Liver (tissue), 7 donors: ENCODE measurements at regions not wholly inside any gene's neighbourhood (a gene's known extent, or its start where the extent isn't known, plus 50 kb on each side); places are given as distances from the start of the nearest gene placed in this dataset.

Experiments used
- DNase-seq: peaks from one replicate; pipeline ENCODE4 v3.0.0-alpha.2; 2017; ENCODE audit warnings: low spot score
- H3K27ac ChIP-seq, 2 donors: one replicate each; pipeline ENCODE4 v1.7.0; 2013; ENCODE audit warnings: inconsistent platforms in 2 of 2, low read length in 2 of 2, control low read depth in 1 of 2, low read depth in 1 of 2, mild to moderate bottlenecking in 1 of 2
- H3K27me3 ChIP-seq, 4 donors: one replicate each; pipeline versions ENCODE4 v1.6.1 to v1.7.0; 2013; ENCODE audit warnings: low read length in 3 of 4, inconsistent platforms in 1 of 4, mild to moderate bottlenecking in 1 of 4, moderate library complexity in 1 of 4; ENCODE audit not compliant: control insufficient read depth in 4 of 4, insufficient read depth in 4 of 4
- H3K36me3 ChIP-seq, 4 donors: one replicate each; pipeline versions ENCODE4 v1.6.1 to v1.7.0; 2013; ENCODE audit warnings: low read length in 3 of 4, mild to moderate bottlenecking in 3 of 4, low read depth in 1 of 4, moderate library complexity in 1 of 4; ENCODE audit not compliant: control insufficient read depth in 4 of 4, insufficient read depth in 3 of 4
- H3K4me1 ChIP-seq, 4 donors: one replicate each; pipeline versions ENCODE4 v1.6.1 to v1.7.0; 2013; ENCODE audit warnings: low read length in 3 of 4, mild to moderate bottlenecking in 3 of 4, moderate library complexity in 1 of 4; ENCODE audit not compliant: control insufficient read depth in 4 of 4, insufficient read depth in 4 of 4
- H3K4me3 ChIP-seq, 3 donors: one replicate each; pipeline versions ENCODE4 v1.6.1 to v1.7.0; 2013; ENCODE audit warnings: low read length in 3 of 3, control low read depth in 1 of 3, low read depth in 1 of 3, mild to moderate bottlenecking in 1 of 3
- H3K9ac ChIP-seq, 2 donors: one replicate each; pipeline ENCODE4 v1.7.0; 2013; ENCODE audit warnings: low read length in 2 of 2, mild to moderate bottlenecking in 2 of 2, moderate library complexity in 2 of 2, control low read depth in 1 of 2, low read depth in 1 of 2
- H3K9me3 ChIP-seq, 4 donors: one replicate each; pipeline versions ENCODE4 v1.6.1 to v1.7.0; 2013; ENCODE audit warnings: low read length in 3 of 4; ENCODE audit not compliant: control insufficient read depth in 4 of 4
- ATF3 ChIP-seq: IDR thresholded peaks from 2 replicates; pipeline ENCODE4 v1.6.1; 2016; ENCODE audit warnings: antibody characterized with exemption
- EGR1 ChIP-seq, 2 donors: IDR thresholded peaks; 2 replicates each; pipeline ENCODE4 v1.6.1; 2016 to 2018; ENCODE audit warnings: antibody characterized with exemption in 2 of 2, low read depth in 2 of 2
- FOXA1 ChIP-seq: IDR thresholded peaks from 2 replicates; pipeline ENCODE4 v1.6.1; 2016; ENCODE audit warnings: antibody characterized with exemption
- FOXA2 ChIP-seq: IDR thresholded peaks from 2 replicates; pipeline ENCODE4 v1.6.1; 2016; ENCODE audit warnings: antibody characterized with exemption
- GABPA ChIP-seq, 2 donors: IDR thresholded peaks in 1 of 2; conservative IDR thresholded peaks in 1 of 2; 2 replicates each; pipeline ENCODE4 v1.6.1; 2016; ENCODE audit warnings: antibody characterized with exemption in 2 of 2, mild to moderate bottlenecking in 1 of 2, moderate library complexity in 1 of 2
- HNF4A ChIP-seq, 2 donors: conservative IDR thresholded peaks; 2 replicates each; pipeline ENCODE4 v1.6.1; 2016; ENCODE audit warnings: antibody characterized with exemption in 2 of 2, mild to moderate bottlenecking in 2 of 2
- HNF4G ChIP-seq: IDR thresholded peaks from 2 replicates; pipeline ENCODE4 v1.6.1; 2016; ENCODE audit warnings: antibody characterized with exemption
- JUND ChIP-seq, 2 donors: IDR thresholded peaks; 2 replicates each; pipeline ENCODE4 v1.6.1; 2016; ENCODE audit warnings: antibody characterized with exemption in 2 of 2
- MAX ChIP-seq: IDR thresholded peaks from 2 replicates; pipeline ENCODE4 v1.6.1; 2016; ENCODE audit warnings: antibody characterized with exemption
- RAD21 ChIP-seq, 2 donors: IDR thresholded peaks; 2 replicates each; pipeline ENCODE4 v1.6.1; 2016; ENCODE audit warnings: antibody characterized with exemption in 2 of 2, mild to moderate bottlenecking in 2 of 2
- RXRA ChIP-seq, 2 donors: IDR thresholded peaks; 2 replicates each; pipeline ENCODE4 v1.6.1; 2017 to 2018; ENCODE audit warnings: antibody characterized with exemption in 2 of 2, mild to moderate bottlenecking in 1 of 2
- SP1 ChIP-seq: IDR thresholded peaks from 2 replicates; pipeline ENCODE4 v1.6.1; 2018; ENCODE audit warnings: antibody characterized with exemption, mild to moderate bottlenecking
- ZBTB33 ChIP-seq: IDR thresholded peaks from 2 replicates; pipeline ENCODE4 v1.6.1; 2016; ENCODE audit warnings: antibody characterized with exemption
- WGBS: extraction: QIAGEN DNeasy Blood & Tissue Kit; methylation state at CpG from one replicate; pipeline ENCODE4 v1.1.7; 2013; 5-methylcytosine and 5-hydroxymethylcytosine counted together
- donor health status: healthy.
- donor health status: healthy.
- donor health status: healthy.
- donor health status: healthy.

GRCh38 chr13:40876020-40876738 lies 86.8 kb downstream of the SLC25A15 start:
- 98% methylated on average over 8 of the region's 8 CpGs for WGBS
- Histone ChIP-seq H3K4me3 (no peak overlapping the region), H3K4me1 (no peaks in the 10 kb centered on the region), H3K9me3 (peaks cover 16 to 32% (median 26%) of the 10 kb centered on the region in 4 donors), H3K9ac (no peak overlapping the region), H3K27me3 (no peaks in the 10 kb centered on the region), H3K27ac (no peak overlapping the region), H3K36me3 (peaks cover 6 to 34% (median 21%) of the 10 kb centered on the region in 4 donors)
- no peak for DNase-seq
- no peak for TF ChIP-seq HNF4A (conservative IDR thresholded peaks at IDR 0.05)
- TF ChIP-seq FOXA1, result no peak
- no peak for TF ChIP-seq SP1
- no peak for TF ChIP-seq ATF3

- Histone ChIP-seq H3K27me3 (no peaks in the 10 kb centered on the region), H3K4me1 (no peaks in the 10 kb centered on the region), H3K9ac (no peak overlapping the region), H3K9me3 (peaks cover 14 to 28% (median 24%) of the 10 kb centered on the region in 4 donors), H3K36me3 (peaks cover 6 to 32% (median 21%) of the 10 kb centered on the region in 4 donors), H3K27ac (no peak overlapping the region), H3K4me3 (no peak overlapping the region)
- over 99% methylated on average over 2 of the region's 2 CpGs for WGBS
- TF ChIP-seq ZBTB33 (no peak), EGR1 (IDR thresholded peaks at IDR 0.05; ENCODE audit: low read depth in 2 of 2) (no peak), FOXA1 (no peak), MAX (no peak)
- no peak for DNase-seq
Measured at GRCh38 chr13:40878321-40878720, 88.9 kb downstream of the SLC25A15 start.

GRCh38 chr13:40878823-40879222 lies 89.4 kb downstream of the SLC25A15 start:
- Histone ChIP-seq H3K36me3 (peaks cover 6 to 32% (median 21%) of the 10 kb centered on the region in 4 donors), H3K9me3 (peaks cover 11 to 23% (median 19%) of the 10 kb centered on the region in 4 donors), H3K27ac (no peak overlapping the region), H3K27me3 (no peaks in the 10 kb centered on the region), H3K9ac (no peak overlapping the region), H3K4me3 (no peak overlapping the region), H3K4me1 (no peaks in the 10 kb centered on the region)
- no peak for DNase-seq
- 97% methylated on average over 7 of the region's 7 CpGs for WGBS
- TF ChIP-seq HNF4G, result no peak
- no peak for TF ChIP-seq ATF3
- no peak for TF ChIP-seq JUND (IDR thresholded peaks at IDR 0.05)
- no peak for TF ChIP-seq RAD21 (IDR thresholded peaks at IDR 0.05)
- TF ChIP-seq RXRA (IDR thresholded peaks at IDR 0.05), result no peak
- TF ChIP-seq EGR1 (IDR thresholded peaks at IDR 0.05; ENCODE audit: low read depth in 2 of 2), result no peak
- TF ChIP-seq FOXA2, result no peak
- TF ChIP-seq ZBTB33, result no peak
- TF ChIP-seq GABPA (IDR thresholded peaks at IDR 0.05 in 1 of 2, conservative IDR thresholded peaks at IDR 0.05 in 1 of 2), result no peak
- no peak for TF ChIP-seq SP1
- TF ChIP-seq HNF4A (conservative IDR thresholded peaks at IDR 0.05), result no peak
